AG04450 (cell line): ENCODE measurements at regions not wholly inside any gene's neighbourhood (a gene's known extent, or its start where the extent isn't known, plus 50 kb on each side); places are given as distances from the start of the nearest gene placed in this dataset.

Experiments used
- CTCF ChIA-PET: fragments of 300-600, 350-600 bp; formaldehyde crosslinking; extraction: SDS; loops from one replicate; lab custom pipeline; 2022; ENCODE audit warnings: antibody characterized with exemption, inconsistent platforms; lab: Charles Lee
- POLR2A ChIA-PET: fragments of 350-600 bp; formaldehyde crosslinking; extraction: SDS; loops from one replicate; lab custom pipeline; 2021; ENCODE audit warnings: antibody characterized with exemption, inconsistent platforms; lab: Yijun Ruan, JAX
- DNase-seq: peaks from one replicate; pipeline ENCODE4 v3.0.0-alpha.2; 2011; ENCODE audit warnings: low read depth, low spot score
- H3K27ac ChIP-seq: one replicate; pipeline ENCODE4 v1.5.1; 2012; ENCODE audit warnings: low read depth, low read length, control low read depth
- H3K27me3 ChIP-seq: one replicate; pipeline ENCODE4 v1.6.0; 2012; ENCODE audit warnings: low read length; ENCODE audit not compliant: control insufficient read depth, insufficient read depth
- H3K4me3 ChIP-seq: 2 replicates; pipeline ENCODE4 v1.5.1; 2011; ENCODE audit warnings: mild to moderate bottlenecking, low read depth, low read length, control low read depth
- H3K9me3 ChIP-seq: 2 replicates; pipeline ENCODE4 v1.5.1; 2012; ENCODE audit warnings: low read length; ENCODE audit not compliant: control insufficient read depth, insufficient read depth
- CTCF ChIP-seq: IDR thresholded peaks from 2 replicates; pipeline ENCODE4 v1.5.1; 2011; ENCODE audit warnings: low read depth, low read length, control low read depth, inconsistent platforms

- Histone ChIP-seq H3K27ac (no peak overlapping the region), H3K4me3 (no peak overlapping the region), H3K9me3 (peaks cover 4% of the 10 kb centered on the region; the same call in 1 of the 2 replicates), H3K27me3 (no peaks in the 10 kb centered on the region)
- no peak for TF ChIP-seq CTCF
- CTCF ChIA-PET: no interaction called here
- no peak for DNase-seq
- POLR2A ChIA-PET: no interaction called here
These were observed 579.4 kb downstream of the SI start for GRCh38 chr3:164498917-164499316.

- ChIA-PET CTCF (no interaction called here), POLR2A (no interaction called here)
- Histone ChIP-seq H3K4me3 (no peak overlapping the region), H3K27me3 (no peaks in the 10 kb centered on the region), H3K27ac (no peak overlapping the region), H3K9me3 (no peaks in the 10 kb centered on the region; the same call in 1 of the 2 replicates)
- no peak for DNase-seq
- no peak for TF ChIP-seq CTCF
These were observed 589.4 kb downstream of the SI start for GRCh38 chr3:164488893-164489292.

- Histone ChIP-seq H3K4me3 (no peak overlapping the region), H3K27ac (no peak overlapping the region), H3K27me3 (no peaks in the 10 kb centered on the region), H3K9me3 (peaks cover 4% of the 10 kb centered on the region; the same call in 1 of the 2 replicates)
- no peak for TF ChIP-seq CTCF
- CTCF ChIA-PET: no interaction called here
- DNase-seq: no peak
- POLR2A ChIA-PET: no interaction called here
These were observed 592.1 kb downstream of the SI start for GRCh38 chr3:164486150-164486549.

GRCh38 chr3:164479978-164480377 lies 598.3 kb downstream of the SI start:
- no peaks in the 10 kb centered on the region for H3K27me3 ChIP-seq
- H3K9me3 ChIP-seq: peaks cover 22% of the 10 kb centered on the region
- ChIA-PET POLR2A (no interaction called here), CTCF (no interaction called here)
- H3K4me3 ChIP-seq: no peak overlapping the region
- H3K27ac ChIP-seq: no peak overlapping the region
- no peak for TF ChIP-seq CTCF
- DNase-seq: no peak

GRCh38 chr3:164479406-164479805 lies 598.9 kb downstream of the SI start:
- POLR2A ChIA-PET: no interaction called here

More at GRCh38 chr3:164479406-164479805, 598.9 kb downstream of the SI start:
- no peak for TF ChIP-seq CTCF
- H3K27me3 ChIP-seq: no peaks in the 10 kb centered on the region
- CTCF ChIA-PET: no interaction called here
- H3K9me3 ChIP-seq: peaks cover 22% of the 10 kb centered on the region
- no peak overlapping the region for H3K4me3 ChIP-seq
- no peak overlapping the region for H3K27ac ChIP-seq
- no peak for DNase-seq
